WI38 (cell line): ENCODE measurements at regions not wholly inside any gene's neighbourhood (a gene's known extent, or its start where the extent isn't known, plus 50 kb on each side); places are given as distances from the start of the nearest gene placed in this dataset.

Source experiments
- H3K4me3 ChIP-seq: 2 replicates; pipeline ENCODE4 v1.5.1; 2011; ENCODE audit warnings: low read depth, mild to moderate bottlenecking, control low read depth, low read length
- TF ChIP-seq, protein P1 (sequence below): IDR thresholded peaks from 2 replicates; pipeline ENCODE4 v1.5.1; 2012; ENCODE audit warnings: low read depth, mild to moderate bottlenecking, control low read depth, low read length

DNA sequence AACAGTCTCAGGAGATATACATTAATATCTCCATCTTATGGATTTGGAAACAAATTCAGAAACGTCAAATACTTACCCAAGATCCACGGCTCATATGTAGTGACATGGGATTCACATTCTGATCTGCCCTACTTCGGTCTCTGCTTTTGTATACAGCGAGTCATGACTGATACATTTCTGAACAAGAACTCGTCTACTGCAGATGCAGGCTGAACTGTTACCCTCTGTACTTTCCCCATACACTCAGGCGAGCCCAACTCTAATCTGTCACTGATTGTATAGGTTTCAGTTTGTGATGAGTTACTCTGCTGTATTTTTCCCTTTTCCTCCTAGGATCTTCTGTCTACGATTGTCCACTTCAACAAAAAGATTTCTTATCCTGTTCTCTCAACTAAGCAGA, 441.6 kb downstream of the CCDC91 start:
- TF ChIP-seq, protein P1, sequence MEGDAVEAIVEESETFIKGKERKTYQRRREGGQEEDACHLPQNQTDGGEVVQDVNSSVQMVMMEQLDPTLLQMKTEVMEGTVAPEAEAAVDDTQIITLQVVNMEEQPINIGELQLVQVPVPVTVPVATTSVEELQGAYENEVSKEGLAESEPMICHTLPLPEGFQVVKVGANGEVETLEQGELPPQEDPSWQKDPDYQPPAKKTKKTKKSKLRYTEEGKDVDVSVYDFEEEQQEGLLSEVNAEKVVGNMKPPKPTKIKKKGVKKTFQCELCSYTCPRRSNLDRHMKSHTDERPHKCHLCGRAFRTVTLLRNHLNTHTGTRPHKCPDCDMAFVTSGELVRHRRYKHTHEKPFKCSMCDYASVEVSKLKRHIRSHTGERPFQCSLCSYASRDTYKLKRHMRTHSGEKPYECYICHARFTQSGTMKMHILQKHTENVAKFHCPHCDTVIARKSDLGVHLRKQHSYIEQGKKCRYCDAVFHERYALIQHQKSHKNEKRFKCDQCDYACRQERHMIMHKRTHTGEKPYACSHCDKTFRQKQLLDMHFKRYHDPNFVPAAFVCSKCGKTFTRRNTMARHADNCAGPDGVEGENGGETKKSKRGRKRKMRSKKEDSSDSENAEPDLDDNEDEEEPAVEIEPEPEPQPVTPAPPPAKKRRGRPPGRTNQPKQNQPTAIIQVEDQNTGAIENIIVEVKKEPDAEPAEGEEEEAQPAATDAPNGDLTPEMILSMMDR: no peak
- H3K4me3 ChIP-seq: no peak overlapping the region

DNA sequence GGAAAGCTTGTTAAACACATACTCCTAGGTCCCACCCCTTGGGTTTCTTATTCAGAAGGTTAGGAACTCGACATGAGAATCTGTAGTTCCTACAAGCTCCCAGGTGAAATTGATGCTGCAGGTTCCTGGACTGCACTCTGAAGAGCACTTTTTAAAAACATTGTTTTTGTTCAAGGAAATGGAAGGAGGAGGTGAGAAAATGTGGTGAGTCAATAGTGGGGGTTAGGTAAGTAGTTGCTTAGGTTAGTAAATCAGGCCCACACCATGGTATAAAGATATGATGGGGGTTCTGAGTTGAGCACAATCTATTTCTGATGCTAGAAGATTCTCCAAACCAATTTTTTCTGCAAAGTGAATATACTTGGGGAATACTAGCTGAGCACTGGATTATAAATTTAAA, 450.3 kb downstream of the CCDC91 start:
- no peak overlapping the region for H3K4me3 ChIP-seq
- TF ChIP-seq, protein P1: no peak

DNA sequence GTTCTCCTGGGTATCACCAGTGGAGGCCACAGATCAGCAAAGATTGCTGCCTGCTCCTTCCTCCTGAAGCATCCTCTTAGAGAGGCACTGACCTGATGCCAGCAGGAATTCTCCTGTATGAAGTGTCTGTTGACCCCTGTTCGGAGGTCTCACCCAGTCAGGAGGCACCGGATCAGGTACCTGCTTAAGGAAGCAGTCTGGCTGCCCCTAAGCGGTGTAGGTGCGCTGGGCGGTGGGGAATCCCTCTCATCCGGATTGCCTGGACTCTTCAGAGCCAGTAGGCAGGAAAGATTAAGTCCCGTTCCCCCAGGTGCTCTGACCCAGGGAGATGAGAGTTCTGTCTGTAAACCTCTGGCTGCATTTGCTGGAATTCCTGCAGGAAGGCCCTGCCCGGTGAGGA, 455.2 kb downstream of the CCDC91 start:
- TF ChIP-seq, protein P1: no peak
- H3K4me3 ChIP-seq: no peak overlapping the region

DNA sequence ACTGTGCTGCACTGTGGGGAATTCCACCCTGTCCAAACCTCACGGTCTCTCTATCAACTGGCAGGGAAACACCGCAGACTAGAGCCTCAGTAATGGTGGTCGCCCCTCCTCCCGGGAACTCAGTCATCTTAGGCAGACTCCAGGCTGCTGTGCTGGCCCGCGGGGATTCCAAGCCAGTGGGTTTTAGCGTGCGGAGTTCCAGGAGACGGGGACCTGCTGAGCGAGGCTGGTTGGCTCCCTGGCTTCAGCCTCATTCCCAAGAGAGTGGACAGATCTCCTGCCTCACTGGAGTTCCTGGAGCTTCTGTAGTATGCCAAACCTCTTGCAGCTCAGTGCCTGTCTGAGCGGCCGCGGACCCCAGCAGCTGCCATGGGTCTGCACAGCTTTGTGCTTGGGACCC, 455.6 kb downstream of the CCDC91 start:
- TF ChIP-seq, protein P1: no peak
- H3K4me3 ChIP-seq: no peak overlapping the region

DNA sequence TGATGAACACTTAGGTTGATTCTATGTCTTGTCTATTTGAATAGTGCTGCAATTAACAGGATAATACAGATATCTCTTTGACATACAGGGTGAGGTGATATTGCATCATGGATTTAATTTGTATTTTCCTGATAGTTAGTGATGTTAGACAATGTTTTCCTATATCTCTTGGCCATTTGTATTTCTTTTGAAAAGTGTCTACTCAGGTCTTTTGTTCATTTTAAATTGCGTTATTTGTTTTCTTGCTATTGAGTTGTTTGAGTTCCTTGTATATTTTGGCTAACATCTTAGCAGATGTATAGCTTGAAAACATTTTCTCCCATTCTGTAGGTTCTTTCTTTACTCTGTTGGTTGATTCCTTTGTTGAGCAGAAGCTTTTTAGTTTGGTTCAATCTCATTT, 460.6 kb downstream of the CCDC91 start:
- TF ChIP-seq, protein P1: no peak

GRCh38 chr12:28652239-28652638, 462.0 kb downstream of the CCDC91 start:
- H3K4me3 ChIP-seq: no peak overlapping the region
- TF ChIP-seq, protein P1: no peak

More for the DNA sequence above, 460.6 kb downstream of the CCDC91 start:
- no peak overlapping the region for H3K4me3 ChIP-seq

DNA sequence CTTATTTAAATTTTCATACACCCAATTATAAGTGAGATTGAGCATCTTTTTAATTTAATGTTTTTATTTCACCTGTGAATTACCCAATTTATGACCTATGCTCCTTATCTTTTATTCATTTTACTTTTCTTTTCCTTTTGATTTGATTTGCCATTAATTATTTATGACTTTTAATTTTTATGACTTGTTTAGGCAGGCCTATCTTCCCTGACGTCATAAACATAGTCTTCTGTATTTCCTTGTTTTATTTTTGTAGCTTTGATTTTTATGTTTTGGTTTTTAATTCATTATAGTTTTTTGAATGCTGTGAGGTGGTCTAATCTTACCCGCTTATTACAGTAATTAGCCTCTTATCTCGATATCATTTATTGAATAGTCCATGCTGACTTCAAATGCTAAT, 467.1 kb upstream of the FAR2 start:
- TF ChIP-seq, protein P1: no peak
- no peak overlapping the region for H3K4me3 ChIP-seq
